Thyroid gland (tissue), 4 donors: ENCODE measurements at regions not wholly inside any gene's neighbourhood (a gene's known extent, or its start where the extent isn't known, plus 50 kb on each side); places are given as distances from the start of the nearest gene placed in this dataset.

Experiments used
- CTCF ChIP-seq, 6 experiments: fragments of 200-600 bp in 3 of 6; fragments of 450-650 bp in 3 of 6; sonication (generic) in 3 of 6; IDR thresholded peaks; one replicate each; pipeline ENCODE4 v1.5.1; 2016 to 2019; ENCODE audit warnings: antibody characterized with exemption in 6 of 6, mild to moderate bottlenecking in 2 of 6, inconsistent platforms in 1 of 6, moderate library complexity in 1 of 6
- POLR2A ChIP-seq, 2 donors: fragments of 450-650 bp; IDR thresholded peaks; one replicate each; pipeline ENCODE4 v1.6.1; 2017; ENCODE audit warnings: antibody characterized with exemption in 2 of 2, mild to moderate bottlenecking in 2 of 2, moderate library complexity in 1 of 2

- TF ChIP-seq POLR2A (IDR thresholded peaks at IDR 0.05) (no peak), CTCF (IDR thresholded peaks at IDR 0.05) (no peak)
Measured at GRCh38 chr6:74765486-74765885, 440.4 kb downstream of the COL12A1 start.
